ENCODE measurements at regions not wholly inside any gene's neighbourhood (a gene's known extent, or its start where the extent isn't known, plus 50 kb on each side); places are given as distances from the start of the nearest gene placed in this dataset.

DNA sequence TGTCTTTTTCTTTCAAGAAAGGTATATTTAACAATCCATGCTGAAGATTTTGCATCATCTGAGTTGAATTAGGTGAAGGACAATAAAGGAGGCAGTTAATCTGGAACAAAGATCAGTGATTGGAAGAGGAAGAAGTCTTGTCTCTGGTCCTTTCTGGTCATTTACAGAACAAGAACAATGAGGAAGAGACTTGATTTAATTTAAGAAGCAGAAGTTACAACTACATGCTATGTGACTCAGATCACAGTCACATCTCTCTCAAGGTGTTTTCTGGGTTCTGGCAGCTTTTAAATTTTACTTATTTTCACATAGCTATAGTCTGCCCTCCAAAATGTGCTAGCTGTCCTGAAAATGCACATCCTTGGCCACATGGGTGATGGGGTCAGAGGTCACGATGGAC lies 53.5 kb upstream of the DEK start:
- no peak for DNase-seq (ENCODE audit: low spot score in 2 of 2)
- H3K36me3 ChIP-seq, result no peaks in the 10 kb centered on the region

GRCh38 chr6:18314317-18314997 lies 50.1 kb upstream of the DEK start:
- TF ChIP-seq CTCF (IDR thresholded peaks at IDR 0.05) (no peak), POLR2A (IDR thresholded peaks at IDR 0.05) (no peak), EP300 (IDR thresholded peaks at IDR 0.05) (no peak), POLR2AphosphoS5 (IDR thresholded peaks at IDR 0.05) (no peak)
- H3K4me1 ChIP-seq, result no peaks in the 10 kb centered on the region

More for the DNA sequence above, 53.5 kb upstream of the DEK start:
- Histone ChIP-seq H3K4me3 (no peak overlapping the region), H3K27me3 (no peaks in the 10 kb centered on the region), H3K9me3 (no peaks in the 10 kb centered on the region), H3K4me1 (no peaks in the 10 kb centered on the region), H3K27ac (no peak overlapping the region)
- 0% methylated on average over 1 of the region's 1 CpG for WGBS
- no peak for TF ChIP-seq POLR2AphosphoS5 (IDR thresholded peaks at IDR 0.05)
- TF ChIP-seq CTCF (IDR thresholded peaks at IDR 0.05), result no peak
- no peak for TF ChIP-seq POLR2A (IDR thresholded peaks at IDR 0.05)
- TF ChIP-seq EP300 (IDR thresholded peaks at IDR 0.05), result no peak

More at GRCh38 chr6:18314317-18314997, 50.1 kb upstream of the DEK start:
- DNase-seq (ENCODE audit: low spot score in 2 of 2), result no peak
- Histone ChIP-seq H3K4me3 (no peak overlapping the region), H3K27me3 (no peaks in the 10 kb centered on the region), H3K36me3 (no peaks in the 10 kb centered on the region), H3K27ac (no peak overlapping the region), H3K9me3 (no peaks in the 10 kb centered on the region)
